Peyer's patch (tissue), 4 donors: ENCODE measurements at regions not wholly inside any gene's neighbourhood (a gene's known extent, or its start where the extent isn't known, plus 50 kb on each side); places are given as distances from the start of the nearest gene placed in this dataset.

Experiments used
- DNase-seq, 3 donors: peaks; one replicate each; pipeline ENCODE4 v3.0.0-alpha.2; 2017 to 2019
- H3K27ac ChIP-seq, 4 donors: fragments of 200-600 bp; sonication (generic); one replicate each; pipeline ENCODE4 v1.5.1; 2016 to 2019
- H3K27me3 ChIP-seq, 2 donors: fragments of 200-600 bp; sonication (generic); one replicate each; pipeline ENCODE4 v1.5.1; 2019
- H3K36me3 ChIP-seq, 3 donors: fragments of 200-600 bp; sonication (generic); one replicate each; pipeline ENCODE4 v1.5.1; 2016 to 2019
- H3K4me1 ChIP-seq, 4 donors: fragments of 200-600 bp; sonication (generic); one replicate each; pipeline ENCODE4 v1.5.1; 2016 to 2019
- H3K4me3 ChIP-seq, 4 donors: fragments of 200-600 bp; sonication (generic); 1 replicate in 3 of 4; 2 replicates in 1 of 4; pipeline ENCODE4 v1.5.1; 2016 to 2019; ENCODE audit warnings: mild to moderate bottlenecking in 1 of 4
- H3K9me3 ChIP-seq, 4 donors: fragments of 200-600 bp; sonication (generic); one replicate each; pipeline ENCODE4 v1.5.1; 2016 to 2019; ENCODE audit warnings: mild to moderate bottlenecking in 1 of 4
- POLR2A ChIP-seq, 2 donors: fragments of 450-650 bp; IDR thresholded peaks; one replicate each; pipeline ENCODE4 v1.5.1; 2017; ENCODE audit warnings: antibody characterized with exemption in 2 of 2, mild to moderate bottlenecking in 2 of 2, moderate library complexity in 2 of 2
- TF ChIP-seq, protein P1 (sequence below), 6 experiments: fragments of 450-650 bp in 4 of 6; fragments of 200-600 bp in 2 of 6; sonication (generic) in 1 of 6; IDR thresholded peaks; one replicate each; pipeline ENCODE4 v1.5.1; 2017 to 2019; ENCODE audit warnings: antibody characterized with exemption in 6 of 6, mild to moderate bottlenecking in 3 of 6, moderate library complexity in 1 of 6

DNA sequence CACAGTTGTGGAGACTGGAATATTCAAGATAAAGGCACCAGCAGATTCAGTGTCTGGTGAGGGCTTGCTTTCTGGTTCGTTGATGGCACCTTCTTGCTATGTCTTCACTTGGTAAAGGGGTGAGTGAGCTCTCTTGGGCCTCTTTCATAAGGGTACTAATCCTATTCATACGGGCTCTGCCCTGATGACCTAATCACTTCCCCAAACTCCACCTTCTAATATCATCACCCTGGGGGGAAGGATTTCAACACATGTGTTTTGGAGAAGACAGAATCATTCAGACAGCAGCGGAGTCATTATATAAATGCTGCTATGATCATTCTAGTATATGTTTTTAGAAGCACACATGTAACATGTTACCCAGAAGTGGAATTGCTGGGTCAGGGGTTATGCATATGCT lies 295.3 kb upstream of the CTSO start:
- TF ChIP-seq POLR2A (IDR thresholded peaks at IDR 0.05), result no peak
- TF ChIP-seq, protein P1, sequence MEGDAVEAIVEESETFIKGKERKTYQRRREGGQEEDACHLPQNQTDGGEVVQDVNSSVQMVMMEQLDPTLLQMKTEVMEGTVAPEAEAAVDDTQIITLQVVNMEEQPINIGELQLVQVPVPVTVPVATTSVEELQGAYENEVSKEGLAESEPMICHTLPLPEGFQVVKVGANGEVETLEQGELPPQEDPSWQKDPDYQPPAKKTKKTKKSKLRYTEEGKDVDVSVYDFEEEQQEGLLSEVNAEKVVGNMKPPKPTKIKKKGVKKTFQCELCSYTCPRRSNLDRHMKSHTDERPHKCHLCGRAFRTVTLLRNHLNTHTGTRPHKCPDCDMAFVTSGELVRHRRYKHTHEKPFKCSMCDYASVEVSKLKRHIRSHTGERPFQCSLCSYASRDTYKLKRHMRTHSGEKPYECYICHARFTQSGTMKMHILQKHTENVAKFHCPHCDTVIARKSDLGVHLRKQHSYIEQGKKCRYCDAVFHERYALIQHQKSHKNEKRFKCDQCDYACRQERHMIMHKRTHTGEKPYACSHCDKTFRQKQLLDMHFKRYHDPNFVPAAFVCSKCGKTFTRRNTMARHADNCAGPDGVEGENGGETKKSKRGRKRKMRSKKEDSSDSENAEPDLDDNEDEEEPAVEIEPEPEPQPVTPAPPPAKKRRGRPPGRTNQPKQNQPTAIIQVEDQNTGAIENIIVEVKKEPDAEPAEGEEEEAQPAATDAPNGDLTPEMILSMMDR (IDR thresholded peaks at IDR 0.05), result no peak
- Histone ChIP-seq H3K4me3 (no peak overlapping the region), H3K27me3 (no peaks in the 10 kb centered on the region), H3K9me3 (no peaks in the 10 kb centered on the region), H3K27ac (no peak overlapping the region), H3K36me3 (no peaks in the 10 kb centered on the region), H3K4me1 (no peaks in the 10 kb centered on the region)
- DNase-seq, result no peak

- no peak overlapping the region for H3K27ac ChIP-seq
- H3K9me3 ChIP-seq, result no peaks in the 10 kb centered on the region
- H3K27me3 ChIP-seq, result no peaks in the 10 kb centered on the region
- DNase-seq, result no peak
- H3K36me3 ChIP-seq, result no peaks in the 10 kb centered on the region
- TF ChIP-seq, protein P1 (IDR thresholded peaks at IDR 0.05), result no peak
- TF ChIP-seq POLR2A (IDR thresholded peaks at IDR 0.05), result no peak
- no peak overlapping the region for H3K4me3 ChIP-seq
- no peaks in the 10 kb centered on the region for H3K4me1 ChIP-seq
Observed at GRCh38 chr4:156247470-156247869, 293.8 kb upstream of the CTSO start.

GRCh38 chr4:156243015-156243414 lies 289.3 kb upstream of the CTSO start:
- Histone ChIP-seq H3K4me1 (no peaks in the 10 kb centered on the region), H3K4me3 (no peak overlapping the region), H3K9me3 (no peaks in the 10 kb centered on the region), H3K36me3 (no peaks in the 10 kb centered on the region), H3K27me3 (no peaks in the 10 kb centered on the region), H3K27ac (no peak overlapping the region)
- TF ChIP-seq, protein P1 (IDR thresholded peaks at IDR 0.05), result no peak
- TF ChIP-seq POLR2A (IDR thresholded peaks at IDR 0.05), result no peak
- DNase-seq, result no peak

DNA sequence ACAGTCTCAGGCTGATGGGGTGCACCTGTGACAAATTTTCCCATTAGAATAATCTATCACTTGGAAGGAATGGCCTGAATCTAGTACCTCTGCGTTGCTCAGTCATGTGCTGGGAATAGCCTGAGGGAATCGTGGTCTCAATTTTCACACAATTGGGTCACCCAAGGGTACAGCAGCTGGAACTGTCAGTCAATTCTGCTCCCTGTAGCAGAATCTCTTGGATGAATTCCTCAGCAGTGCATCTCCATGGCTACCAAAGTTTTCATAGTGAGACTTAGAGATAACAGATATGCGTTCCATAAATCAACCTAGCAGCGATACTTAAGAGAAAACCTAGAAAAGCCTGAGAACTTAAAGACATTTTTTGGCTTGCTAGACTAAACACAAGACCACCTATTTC lies 288.7 kb upstream of the CTSO start:
- TF ChIP-seq, protein P1 (IDR thresholded peaks at IDR 0.05), result no peak
- no peak for TF ChIP-seq POLR2A (IDR thresholded peaks at IDR 0.05)
- no peak for DNase-seq
- Histone ChIP-seq H3K4me3 (no peak overlapping the region), H3K9me3 (no peaks in the 10 kb centered on the region), H3K27ac (no peak overlapping the region), H3K36me3 (no peaks in the 10 kb centered on the region), H3K27me3 (no peaks in the 10 kb centered on the region), H3K4me1 (no peaks in the 10 kb centered on the region)

DNA sequence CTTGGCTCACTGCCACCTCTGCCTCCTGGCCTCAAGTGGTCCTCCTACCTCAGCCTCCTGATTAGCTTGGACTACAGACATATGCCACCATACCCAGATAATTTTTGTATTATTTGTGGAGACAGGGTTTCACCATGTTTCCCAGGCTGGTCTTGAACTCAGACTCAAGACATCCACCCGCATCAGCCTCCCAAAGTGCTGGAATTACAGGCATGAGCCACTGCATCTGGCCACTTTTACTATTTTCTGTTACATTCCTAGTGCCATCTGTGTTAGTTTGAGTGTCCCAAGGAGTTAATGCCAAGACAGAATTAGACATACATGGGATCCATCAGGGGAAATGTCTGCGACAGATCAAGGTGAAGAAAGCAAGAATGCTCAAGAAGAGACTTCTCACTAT lies 288.2 kb upstream of the CTSO start:
- Histone ChIP-seq H3K4me3 (no peak overlapping the region), H3K9me3 (no peaks in the 10 kb centered on the region), H3K27ac (no peak overlapping the region), H3K36me3 (no peaks in the 10 kb centered on the region), H3K4me1 (no peaks in the 10 kb centered on the region), H3K27me3 (no peaks in the 10 kb centered on the region)
- TF ChIP-seq POLR2A (IDR thresholded peaks at IDR 0.05), result no peak
- TF ChIP-seq, protein P1 (IDR thresholded peaks at IDR 0.05), result no peak
- DNase-seq, result no peak

- H3K9me3 ChIP-seq, result no peaks in the 10 kb centered on the region
- no peak for DNase-seq
- no peaks in the 10 kb centered on the region for H3K4me1 ChIP-seq
- no peak for TF ChIP-seq POLR2A (IDR thresholded peaks at IDR 0.05)
- TF ChIP-seq, protein P1 (IDR thresholded peaks at IDR 0.05), result no peak
- no peak overlapping the region for H3K4me3 ChIP-seq
- no peaks in the 10 kb centered on the region for H3K36me3 ChIP-seq
- H3K27ac ChIP-seq, result no peak overlapping the region
- H3K27me3 ChIP-seq, result no peaks in the 10 kb centered on the region
Observed at GRCh38 chr4:156238171-156238570, 284.5 kb upstream of the CTSO start.
